Stimulated activated CD8-positive, alpha-beta memory T cell treated with anti-CD3 and anti-CD28 coated beads, Interleukin-4, amount 100 ng/mL, for 48 hours (primary cell): ENCODE measurements at regions not wholly inside any gene's neighbourhood (a gene's known extent, or its start where the extent isn't known, plus 50 kb on each side); places are given as distances from the start of the nearest gene placed in this dataset.
"Not testable (repeated sequence)": the region's sequence is repeated elsewhere in the genome, so short reads cannot be mapped to it uniquely, and the experiment has no call there.

Experiments
- DNase-seq: peaks from one replicate; pipeline ENCODE4 v3.0.0-alpha.2; 2020

DNA sequence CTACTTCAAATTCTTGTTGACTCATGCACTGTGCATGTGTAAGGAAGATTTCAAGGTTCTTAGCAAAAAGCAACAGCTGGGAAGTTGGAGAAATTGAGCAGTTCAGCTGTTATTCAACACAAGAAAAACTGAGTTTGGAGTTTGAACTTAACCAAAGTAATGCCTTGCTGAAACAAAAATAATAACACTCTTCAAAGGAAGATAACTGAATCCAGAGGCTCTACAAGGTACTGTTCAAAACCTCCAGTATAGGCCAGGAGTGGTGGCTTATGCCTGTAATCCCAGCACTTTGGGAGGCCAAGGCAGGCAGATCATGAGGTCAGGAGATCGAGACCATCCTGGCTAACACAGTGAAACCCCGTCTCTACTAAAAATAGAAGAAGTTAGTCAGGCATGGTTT is 58.8 kb upstream of the SMIM23 start:
- DNase-seq, result not testable (repeated sequence)

DNA sequence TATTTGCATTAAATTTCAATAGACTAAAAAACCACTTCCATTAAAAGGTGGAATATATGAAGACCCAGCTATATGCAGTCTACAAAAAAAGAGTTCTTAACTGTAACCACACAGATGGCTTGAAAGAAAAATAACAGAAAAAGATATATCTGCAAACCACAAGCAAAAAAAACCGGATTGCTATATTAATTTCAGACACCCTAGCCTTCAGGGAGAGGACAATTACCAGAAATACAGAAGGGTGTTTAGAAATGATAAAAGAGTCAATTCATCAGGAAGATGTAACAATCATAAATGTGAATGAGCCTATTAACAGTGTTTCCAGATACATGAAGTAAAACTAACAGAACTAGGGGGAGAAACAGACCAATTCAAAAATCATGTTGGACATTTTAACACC is 56.9 kb upstream of the SMIM23 start:
- no peak for DNase-seq
